Dedifferentiated amniotic fluid mesenchymal stem cell (primary cell): ENCODE measurements at regions not wholly inside any gene's neighbourhood (a gene's known extent, or its start where the extent isn't known, plus 50 kb on each side); places are given as distances from the start of the nearest gene placed in this dataset.
A peak's percentile ranks its signal among the peaks of the same experiment; 100 is the strongest.

Source experiments
- DNase-seq: peaks from one replicate; pipeline ENCODE4 v3.0.0-alpha.2; 2016; ENCODE audit errors: extremely low spot score

- DNase-seq, result no peak
These were observed 89.6 kb upstream of the CCDC68 start for GRCh38 chr18:55048892-55049291.

- no peak for DNase-seq
These were observed 88.3 kb upstream of the CCDC68 start for GRCh38 chr18:55047546-55047945.

GRCh38 chr18:55041366-55041765, 82.1 kb upstream of the CCDC68 start:
- no peak for DNase-seq

GRCh38 chr18:55038162-55038561, 78.9 kb upstream of the CCDC68 start:
- DNase-seq, result no peak

- no peak for DNase-seq
These were observed 75.5 kb upstream of the CCDC68 start for GRCh38 chr18:55034742-55035141.

- DNase-seq, result no peak
These were observed 72.7 kb upstream of the CCDC68 start for GRCh38 chr18:55031979-55032378.

- DNase-seq, result no peak
These were observed 72.3 kb upstream of the CCDC68 start for GRCh38 chr18:55031576-55031975.

GRCh38 chr18:55031164-55031563, 71.9 kb upstream of the CCDC68 start:
- no peak for DNase-seq

GRCh38 chr18:55024564-55024963, 65.3 kb upstream of the CCDC68 start:
- DNase-seq, result no peak

- DNase-seq, result peak; percentile 38
These were observed 59.3 kb upstream of the CCDC68 start for GRCh38 chr18:55018602-55019001.

- no peak for DNase-seq
These were observed 54.8 kb upstream of the CCDC68 start for GRCh38 chr18:55014095-55014494.

- DNase-seq, result no peak
These were observed 54.4 kb upstream of the CCDC68 start for GRCh38 chr18:55013685-55014084.

GRCh38 chr18:55013086-55013485, 53.8 kb upstream of the CCDC68 start:
- DNase-seq, result no peak

GRCh38 chr18:55012008-55012407, 52.7 kb upstream of the CCDC68 start:
- no peak for DNase-seq
